ENCODE measurements at regions not wholly inside any gene's neighbourhood (a gene's known extent, or its start where the extent isn't known, plus 50 kb on each side); places are given as distances from the start of the nearest gene placed in this dataset.

GRCh38 chr6:44530910-44531234, 143.4 kb downstream of the CDC5L start:
- TF ChIP-seq NFIC (IDR thresholded peaks at IDR 0.05) (no peak), ZBTB7A (IDR thresholded peaks at IDR 0.05; ENCODE audit: low read depth) (no peak), CEBPB (IDR thresholded peaks at IDR 0.05) (no peak), TAF1 (IDR thresholded peaks at IDR 0.05; ENCODE audit: low read depth) (no peak), CREB1 (IDR thresholded peaks at IDR 0.05; ENCODE audit: low read depth) (no peak), MAX (IDR thresholded peaks at IDR 0.05) (no peak), USF1 (IDR thresholded peaks at IDR 0.05) (no peak), YY1 (IDR thresholded peaks at IDR 0.05; ENCODE audit: low read depth) (no peak)

- TF ChIP-seq CREB1 (IDR thresholded peaks at IDR 0.05; ENCODE audit: low read depth) = no peak
- TF ChIP-seq REST (IDR thresholded peaks at IDR 0.05; ENCODE audit: low read depth) = no peak
- no peak for TF ChIP-seq MAX (IDR thresholded peaks at IDR 0.05)
- no peak for TF ChIP-seq TCF12 (IDR thresholded peaks at IDR 0.05; ENCODE audit: low read depth)
- TF ChIP-seq ZBTB7A (IDR thresholded peaks at IDR 0.05; ENCODE audit: low read depth) = no peak
- TF ChIP-seq FOXM1 (IDR thresholded peaks at IDR 0.05; ENCODE audit: borderline replicate concordance, low read depth) = no peak
- TF ChIP-seq YY1 (IDR thresholded peaks at IDR 0.05; ENCODE audit: low read depth) = no peak
- no peak for TF ChIP-seq USF1 (IDR thresholded peaks at IDR 0.05)
- TF ChIP-seq EP300 (IDR thresholded peaks at IDR 0.05; ENCODE audit: borderline replicate concordance) = no peak
- no peak for TF ChIP-seq TEAD4 (IDR thresholded peaks at IDR 0.05)
- TF ChIP-seq TAF1 (IDR thresholded peaks at IDR 0.05; ENCODE audit: low read depth) = no peak
- no peak for TF ChIP-seq RAD21 (IDR thresholded peaks at IDR 0.05; ENCODE audit: low read depth)
- TF ChIP-seq CEBPB (IDR thresholded peaks at IDR 0.05) = no peak
- no peak for TF ChIP-seq EGR1 (IDR thresholded peaks at IDR 0.05)
- TF ChIP-seq NFIC (IDR thresholded peaks at IDR 0.05) = no peak
Measured at GRCh38 chr6:44531442-44532015, 144.0 kb downstream of the CDC5L start.

GRCh38 chr6:44533421-44533820, 145.9 kb downstream of the CDC5L start:
- TF ChIP-seq ZBTB7A (IDR thresholded peaks at IDR 0.05; ENCODE audit: low read depth) (no peak), FOXM1 (IDR thresholded peaks at IDR 0.05; ENCODE audit: borderline replicate concordance, low read depth) (no peak), TAF1 (IDR thresholded peaks at IDR 0.05; ENCODE audit: low read depth) (no peak), CREB1 (IDR thresholded peaks at IDR 0.05; ENCODE audit: low read depth) (no peak), MAX (IDR thresholded peaks at IDR 0.05) (no peak), RAD21 (IDR thresholded peaks at IDR 0.05; ENCODE audit: low read depth) (no peak), EP300 (IDR thresholded peaks at IDR 0.05; ENCODE audit: borderline replicate concordance) (no peak), USF1 (IDR thresholded peaks at IDR 0.05) (no peak), NFIC (IDR thresholded peaks at IDR 0.05) (no peak), CEBPB (IDR thresholded peaks at IDR 0.05) (no peak), REST (IDR thresholded peaks at IDR 0.05; ENCODE audit: low read depth) (no peak), YY1 (IDR thresholded peaks at IDR 0.05; ENCODE audit: low read depth) (no peak), TCF12 (IDR thresholded peaks at IDR 0.05; ENCODE audit: low read depth) (no peak), EGR1 (IDR thresholded peaks at IDR 0.05) (no peak), TEAD4 (IDR thresholded peaks at IDR 0.05) (no peak)

GRCh38 chr6:44534291-44534690, 146.8 kb downstream of the CDC5L start:
- TF ChIP-seq CEBPB (IDR thresholded peaks at IDR 0.05) = no peak
- no peak for TF ChIP-seq TCF12 (IDR thresholded peaks at IDR 0.05; ENCODE audit: low read depth)
- TF ChIP-seq EGR1 (IDR thresholded peaks at IDR 0.05) = no peak
- TF ChIP-seq RAD21 (IDR thresholded peaks at IDR 0.05; ENCODE audit: low read depth) = no peak
- no peak for TF ChIP-seq NFIC (IDR thresholded peaks at IDR 0.05)
- TF ChIP-seq REST (IDR thresholded peaks at IDR 0.05; ENCODE audit: low read depth) = no peak
- TF ChIP-seq USF1 (IDR thresholded peaks at IDR 0.05) = no peak
- no peak for TF ChIP-seq TAF1 (IDR thresholded peaks at IDR 0.05; ENCODE audit: low read depth)
- TF ChIP-seq MAX (IDR thresholded peaks at IDR 0.05) = no peak
- TF ChIP-seq YY1 (IDR thresholded peaks at IDR 0.05; ENCODE audit: low read depth) = no peak
- TF ChIP-seq EP300 (IDR thresholded peaks at IDR 0.05; ENCODE audit: borderline replicate concordance) = no peak
